OCI-LY3 (cell line): ENCODE measurements at regions not wholly inside any gene's neighbourhood (a gene's known extent, or its start where the extent isn't known, plus 50 kb on each side); places are given as distances from the start of the nearest gene placed in this dataset.

Source experiments
- EZH2phosphoT487 ChIP-seq: fragments of 200-600 bp; shearing (Covaris generic); IDR thresholded peaks from 2 replicates; pipeline ENCODE4 v1.6.1; 2018; ENCODE audit warnings: antibody characterized with exemption, mixed run types, low read depth
- TF ChIP-seq, protein P1 (sequence below): fragments of 200-600, 300-600 bp; sonication (generic); IDR thresholded peaks from 2 replicates; pipeline ENCODE4 v1.5.1; 2014; ENCODE audit warnings: antibody characterized with exemption, low read length, low read depth

DNA sequence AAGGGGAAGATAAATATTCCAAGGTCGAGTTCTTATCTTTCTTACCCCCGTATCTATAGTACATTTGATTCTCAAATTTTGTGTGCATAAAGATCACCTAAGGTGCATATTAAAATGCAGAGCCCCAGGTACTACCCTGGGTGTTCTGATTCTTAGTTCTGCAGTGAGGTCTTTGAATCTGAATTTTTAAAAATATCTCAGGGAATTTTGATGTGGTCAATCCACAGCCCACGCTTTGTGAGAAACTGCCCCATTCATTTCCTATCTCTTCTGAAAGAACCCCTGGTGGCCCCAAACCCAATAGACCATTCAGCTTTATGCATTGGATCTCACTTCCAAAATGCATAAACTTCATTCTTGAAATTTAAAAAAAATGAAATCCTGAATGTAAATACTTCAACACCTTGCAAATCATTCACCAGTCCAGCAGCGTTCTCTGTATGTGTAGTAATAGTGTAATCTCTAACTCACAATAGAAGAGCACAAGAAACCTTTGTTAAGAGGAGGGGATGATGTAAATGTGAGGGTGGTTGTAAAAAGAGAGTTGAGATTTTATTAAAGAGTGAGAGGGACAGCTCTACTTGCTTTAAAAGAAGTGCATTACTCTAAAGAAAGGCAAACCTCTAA lies 108.8 kb upstream of the ZP4 start:
- TF ChIP-seq, protein P1, sequence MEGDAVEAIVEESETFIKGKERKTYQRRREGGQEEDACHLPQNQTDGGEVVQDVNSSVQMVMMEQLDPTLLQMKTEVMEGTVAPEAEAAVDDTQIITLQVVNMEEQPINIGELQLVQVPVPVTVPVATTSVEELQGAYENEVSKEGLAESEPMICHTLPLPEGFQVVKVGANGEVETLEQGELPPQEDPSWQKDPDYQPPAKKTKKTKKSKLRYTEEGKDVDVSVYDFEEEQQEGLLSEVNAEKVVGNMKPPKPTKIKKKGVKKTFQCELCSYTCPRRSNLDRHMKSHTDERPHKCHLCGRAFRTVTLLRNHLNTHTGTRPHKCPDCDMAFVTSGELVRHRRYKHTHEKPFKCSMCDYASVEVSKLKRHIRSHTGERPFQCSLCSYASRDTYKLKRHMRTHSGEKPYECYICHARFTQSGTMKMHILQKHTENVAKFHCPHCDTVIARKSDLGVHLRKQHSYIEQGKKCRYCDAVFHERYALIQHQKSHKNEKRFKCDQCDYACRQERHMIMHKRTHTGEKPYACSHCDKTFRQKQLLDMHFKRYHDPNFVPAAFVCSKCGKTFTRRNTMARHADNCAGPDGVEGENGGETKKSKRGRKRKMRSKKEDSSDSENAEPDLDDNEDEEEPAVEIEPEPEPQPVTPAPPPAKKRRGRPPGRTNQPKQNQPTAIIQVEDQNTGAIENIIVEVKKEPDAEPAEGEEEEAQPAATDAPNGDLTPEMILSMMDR = no peak
- no peak for TF ChIP-seq EZH2phosphoT487
